ENCODE measurements at regions not wholly inside any gene's neighbourhood (a gene's known extent, or its start where the extent isn't known, plus 50 kb on each side); places are given as distances from the start of the nearest gene placed in this dataset.

DNA sequence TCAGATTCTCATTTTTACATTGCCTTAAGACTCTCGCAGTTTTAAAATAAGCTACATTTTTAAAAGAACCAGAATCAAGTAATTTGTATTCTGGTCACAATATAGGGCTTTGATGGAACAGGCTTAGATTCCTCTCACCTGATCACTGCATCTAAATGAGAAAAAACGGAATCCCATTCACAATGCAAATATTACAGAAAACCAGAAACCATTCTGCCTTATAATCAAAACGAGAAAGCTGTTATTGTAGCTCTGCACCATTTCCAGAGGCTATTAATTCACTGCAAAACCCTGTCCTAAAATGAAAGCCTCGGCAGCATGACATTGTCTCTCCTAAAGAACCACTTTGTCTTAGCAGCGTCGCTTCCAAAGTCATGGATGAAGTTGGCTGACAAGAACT, 116.1 kb upstream of the ZNF366 start:
- Histone ChIP-seq H3K27me3 (ENCODE audit: control insufficient read depth in 2 of 2, insufficient read depth in 2 of 2, low read length in 2 of 2) (no peaks in the 10 kb centered on the region), H4K20me1 (replicated peaks; ENCODE audit: control insufficient read depth, insufficient read depth, low read length) (no peaks in the 10 kb centered on the region), H3K4me1 (replicated peaks in 1 of 2; ENCODE audit: control insufficient read depth in 2 of 2, insufficient read depth in 2 of 2, low read length in 2 of 2) (no peaks in the 10 kb centered on the region; a peak in 1 of 5 replicates), H3K27ac (ENCODE audit: extremely low read depth, low read depth, low read length) (no peak overlapping the region), H3K9me3 (replicated peaks; ENCODE audit: control insufficient read depth, insufficient read depth, low read depth, low read length) (no peaks in the 10 kb centered on the region), H3K4me3 (no peak overlapping the region), H3K4me2 (ENCODE audit: insufficient read depth, low read length) (no peak overlapping the region), H3K9me1 (ENCODE audit: control insufficient read depth, insufficient read depth, low read length) (no peaks in the 10 kb centered on the region), H3K79me2 (ENCODE audit: control insufficient read depth, insufficient read depth, low read length) (no peaks in the 10 kb centered on the region), H3K36me3 (ENCODE audit: control insufficient read depth, insufficient read depth, low read length) (no peaks in the 10 kb centered on the region), H3K9ac (ENCODE audit: insufficient read depth in 1 of 2, low read depth in 2 of 2, low read length in 2 of 2) (no peak overlapping the region), H2AFZ (ENCODE audit: low read depth, low read length) (no peak overlapping the region)
- no TSS peak for BruUV-seq (replicated peaks)
- ATAC-seq (no peak), FAIRE-seq (no peak), DNase-seq (ENCODE audit: extremely low read depth in 1 of 4, low spot score in 3 of 4) (no peak)
- WGBS (ENCODE audit: insufficient coverage, low coverage, missing lambda C conversion rate), result 27% methylated on average over 6 of the region's 6 CpGs
- POLR2A ChIA-PET, result interaction anchor here (2.5 kb wide), 1 partner anchor 12 kb away, joined by 11 read pairs; no protein-coding TSS in a partner anchor
- in situ Hi-C loops (cut with MboI) (no loop called here), intact Hi-C loops (cut with micrococcal nuclease) (no loop called here)
- CTCF ChIA-PET (ENCODE audit: low intra/inter-chr PET ratio), result no interaction called here
- TF ChIP-seq ZNF174 (CRISPR knock-in tag; IDR thresholded peaks at IDR 0.05), result no peak
- TF ChIP-seq ZFP36 (IDR thresholded peaks at IDR 0.05; ENCODE audit: low read depth, low read length, partially characterized antibody), result no peak
- TF ChIP-seq PHF21A (IDR thresholded peaks at IDR 0.05; ENCODE audit: borderline replicate concordance, low read depth), result no peak
- TF ChIP-seq ZNF175 (CRISPR knock-in tag; IDR thresholded peaks at IDR 0.05; ENCODE audit: low read depth), result no peak
- TF ChIP-seq, protein P1, sequence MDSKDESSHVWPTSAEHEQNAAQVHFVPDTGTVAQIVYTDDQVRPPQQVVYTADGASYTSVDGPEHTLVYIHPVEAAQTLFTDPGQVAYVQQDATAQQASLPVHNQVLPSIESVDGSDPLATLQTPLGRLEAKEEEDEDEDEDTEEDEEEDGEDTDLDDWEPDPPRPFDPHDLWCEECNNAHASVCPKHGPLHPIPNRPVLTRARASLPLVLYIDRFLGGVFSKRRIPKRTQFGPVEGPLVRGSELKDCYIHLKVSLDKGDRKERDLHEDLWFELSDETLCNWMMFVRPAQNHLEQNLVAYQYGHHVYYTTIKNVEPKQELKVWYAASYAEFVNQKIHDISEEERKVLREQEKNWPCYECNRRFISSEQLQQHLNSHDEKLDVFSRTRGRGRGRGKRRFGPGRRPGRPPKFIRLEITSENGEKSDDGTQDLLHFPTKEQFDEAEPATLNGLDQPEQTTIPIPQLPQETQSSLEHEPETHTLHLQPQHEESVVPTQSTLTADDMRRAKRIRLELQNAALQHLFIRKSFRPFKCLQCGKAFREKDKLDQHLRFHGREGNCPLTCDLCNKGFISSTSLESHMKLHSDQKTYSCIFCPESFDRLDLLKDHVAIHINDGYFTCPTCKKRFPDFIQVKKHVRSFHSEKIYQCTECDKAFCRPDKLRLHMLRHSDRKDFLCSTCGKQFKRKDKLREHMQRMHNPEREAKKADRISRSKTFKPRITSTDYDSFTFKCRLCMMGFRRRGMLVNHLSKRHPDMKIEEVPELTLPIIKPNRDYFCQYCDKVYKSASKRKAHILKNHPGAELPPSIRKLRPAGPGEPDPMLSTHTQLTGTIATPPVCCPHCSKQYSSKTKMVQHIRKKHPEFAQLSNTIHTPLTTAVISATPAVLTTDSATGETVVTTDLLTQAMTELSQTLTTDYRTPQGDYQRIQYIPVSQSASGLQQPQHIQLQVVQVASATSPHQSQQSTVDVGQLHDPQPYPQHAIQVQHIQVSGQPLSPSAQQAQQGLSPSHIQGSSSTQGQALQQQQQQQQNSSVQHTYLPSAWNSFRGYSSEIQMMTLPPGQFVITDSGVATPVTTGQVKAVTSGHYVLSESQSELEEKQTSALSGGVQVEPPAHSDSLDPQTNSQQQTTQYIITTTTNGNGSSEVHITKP (IDR thresholded peaks at IDR 0.05; ENCODE audit: partially characterized antibody), result no peak
- TF ChIP-seq, protein P2, sequence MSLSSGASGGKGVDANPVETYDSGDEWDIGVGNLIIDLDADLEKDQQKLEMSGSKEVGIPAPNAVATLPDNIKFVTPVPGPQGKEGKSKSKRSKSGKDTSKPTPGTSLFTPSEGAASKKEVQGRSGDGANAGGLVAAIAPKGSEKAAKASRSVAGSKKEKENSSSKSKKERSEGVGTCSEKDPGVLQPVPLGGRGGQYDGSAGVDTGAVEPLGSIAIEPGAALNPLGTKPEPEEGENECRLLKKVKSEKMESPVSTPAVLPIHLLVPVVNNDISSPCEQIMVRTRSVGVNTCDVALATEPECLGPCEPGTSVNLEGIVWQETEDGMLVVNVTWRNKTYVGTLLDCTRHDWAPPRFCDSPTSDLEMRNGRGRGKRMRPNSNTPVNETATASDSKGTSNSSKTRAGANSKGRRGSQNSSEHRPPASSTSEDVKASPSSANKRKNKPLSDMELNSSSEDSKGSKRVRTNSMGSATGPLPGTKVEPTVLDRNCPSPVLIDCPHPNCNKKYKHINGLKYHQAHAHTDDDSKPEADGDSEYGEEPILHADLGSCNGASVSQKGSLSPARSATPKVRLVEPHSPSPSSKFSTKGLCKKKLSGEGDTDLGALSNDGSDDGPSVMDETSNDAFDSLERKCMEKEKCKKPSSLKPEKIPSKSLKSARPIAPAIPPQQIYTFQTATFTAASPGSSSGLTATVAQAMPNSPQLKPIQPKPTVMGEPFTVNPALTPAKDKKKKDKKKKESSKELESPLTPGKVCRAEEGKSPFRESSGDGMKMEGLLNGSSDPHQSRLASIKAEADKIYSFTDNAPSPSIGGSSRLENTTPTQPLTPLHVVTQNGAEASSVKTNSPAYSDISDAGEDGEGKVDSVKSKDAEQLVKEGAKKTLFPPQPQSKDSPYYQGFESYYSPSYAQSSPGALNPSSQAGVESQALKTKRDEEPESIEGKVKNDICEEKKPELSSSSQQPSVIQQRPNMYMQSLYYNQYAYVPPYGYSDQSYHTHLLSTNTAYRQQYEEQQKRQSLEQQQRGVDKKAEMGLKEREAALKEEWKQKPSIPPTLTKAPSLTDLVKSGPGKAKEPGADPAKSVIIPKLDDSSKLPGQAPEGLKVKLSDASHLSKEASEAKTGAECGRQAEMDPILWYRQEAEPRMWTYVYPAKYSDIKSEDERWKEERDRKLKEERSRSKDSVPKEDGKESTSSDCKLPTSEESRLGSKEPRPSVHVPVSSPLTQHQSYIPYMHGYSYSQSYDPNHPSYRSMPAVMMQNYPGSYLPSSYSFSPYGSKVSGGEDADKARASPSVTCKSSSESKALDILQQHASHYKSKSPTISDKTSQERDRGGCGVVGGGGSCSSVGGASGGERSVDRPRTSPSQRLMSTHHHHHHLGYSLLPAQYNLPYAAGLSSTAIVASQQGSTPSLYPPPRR (CRISPR knock-in tag; IDR thresholded peaks at IDR 0.05; ENCODE audit: borderline replicate concordance), result no peak
- TF ChIP-seq RAD51 (IDR thresholded peaks at IDR 0.05; ENCODE audit: borderline replicate concordance, low read depth), result no peak
- TF ChIP-seq, protein P3, sequence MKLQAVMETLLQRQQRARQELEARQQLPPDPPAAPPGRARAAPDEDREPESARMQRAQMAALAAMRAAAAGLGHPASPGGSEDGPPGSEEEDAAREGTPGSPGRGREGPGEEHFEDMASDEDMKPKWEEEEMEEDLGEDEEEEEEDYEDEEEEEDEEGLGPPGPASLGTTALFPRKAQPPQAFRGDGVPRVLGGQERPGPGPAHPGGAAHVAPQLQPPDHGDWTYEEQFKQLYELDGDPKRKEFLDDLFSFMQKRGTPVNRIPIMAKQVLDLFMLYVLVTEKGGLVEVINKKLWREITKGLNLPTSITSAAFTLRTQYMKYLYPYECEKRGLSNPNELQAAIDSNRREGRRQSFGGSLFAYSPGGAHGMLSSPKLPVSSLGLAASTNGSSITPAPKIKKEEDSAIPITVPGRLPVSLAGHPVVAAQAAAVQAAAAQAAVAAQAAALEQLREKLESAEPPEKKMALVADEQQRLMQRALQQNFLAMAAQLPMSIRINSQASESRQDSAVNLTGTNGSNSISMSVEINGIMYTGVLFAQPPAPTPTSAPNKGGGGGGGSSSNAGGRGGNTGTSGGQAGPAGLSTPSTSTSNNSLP (IDR thresholded peaks at IDR 0.05; ENCODE audit: borderline replicate concordance, low read depth, low read length), result no peak
- TF ChIP-seq SMARCA5 (IDR thresholded peaks at IDR 0.05), result no peak
- TF ChIP-seq, protein P4, sequence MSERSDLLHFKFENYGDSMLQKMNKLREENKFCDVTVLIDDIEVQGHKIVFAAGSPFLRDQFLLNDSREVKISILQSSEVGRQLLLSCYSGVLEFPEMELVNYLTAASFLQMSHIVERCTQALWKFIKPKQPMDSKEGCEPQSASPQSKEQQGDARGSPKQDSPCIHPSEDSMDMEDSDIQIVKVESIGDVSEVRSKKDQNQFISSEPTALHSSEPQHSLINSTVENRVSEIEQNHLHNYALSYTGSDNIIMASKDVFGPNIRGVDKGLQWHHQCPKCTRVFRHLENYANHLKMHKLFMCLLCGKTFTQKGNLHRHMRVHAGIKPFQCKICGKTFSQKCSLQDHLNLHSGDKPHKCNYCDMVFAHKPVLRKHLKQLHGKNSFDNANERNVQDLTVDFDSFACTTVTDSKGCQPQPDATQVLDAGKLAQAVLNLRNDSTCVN (CRISPR knock-in tag; IDR thresholded peaks at IDR 0.05), result no peak
- no peak for TF ChIP-seq NFATC3 (IDR thresholded peaks at IDR 0.05)
- no peak for TF ChIP-seq ZNF347 (CRISPR knock-in tag; IDR thresholded peaks at IDR 0.05; ENCODE audit: low read depth)
